Gastroesophageal sphincter (tissue), 4 donors: ENCODE measurements at regions not wholly inside any gene's neighbourhood (a gene's known extent, or its start where the extent isn't known, plus 50 kb on each side); places are given as distances from the start of the nearest gene placed in this dataset.

Source experiments
- ATAC-seq: fragments of 150-250 bp; one replicate; pipeline ENCODE4 v1.9.1; 2016; ENCODE audit warnings: mild to moderate bottlenecking, moderate library complexity
- H3K27ac ChIP-seq, 4 donors: fragments of 200-600 bp; sonication (generic) in 3 of 4; 1 replicate in 3 of 4; 2 replicates in 1 of 4; pipeline ENCODE4 v1.5.1; 2016 to 2019
- H3K27me3 ChIP-seq: fragments of 200-600 bp; sonication (generic); one replicate; pipeline ENCODE4 v1.5.1; 2019
- H3K36me3 ChIP-seq, 2 donors: fragments of 200-600 bp; sonication (generic); one replicate each; pipeline ENCODE4 v1.5.1; 2019; ENCODE audit warnings: control low read depth in 1 of 2
- H3K4me1 ChIP-seq, 3 donors: fragments of 200-600 bp; sonication (generic); 1 replicate in 2 of 3; 2 replicates in 1 of 3; pipeline ENCODE4 v1.5.1; 2016 to 2019; ENCODE audit warnings: control low read depth in 2 of 3
- H3K4me3 ChIP-seq, 2 donors: fragments of 200-600 bp; sonication (generic); one replicate each; pipeline ENCODE4 v1.5.1; 2019; ENCODE audit warnings: mild to moderate bottlenecking in 1 of 2, moderate library complexity in 1 of 2
- H3K9me3 ChIP-seq, 3 donors: fragments of 200-600 bp; sonication (generic); one replicate each; pipeline ENCODE4 v1.5.1; 2017 to 2019; ENCODE audit warnings: control low read depth in 2 of 3
- CTCF ChIP-seq, 4 experiments: fragments of 200-600 bp in 2 of 4; fragments of 450-650 bp in 2 of 4; sonication (generic) in 1 of 4; IDR thresholded peaks; one replicate each; pipeline ENCODE4 v1.5.1; 2017 to 2019; ENCODE audit warnings: antibody characterized with exemption in 4 of 4, mild to moderate bottlenecking in 2 of 4, moderate library complexity in 2 of 4
- EP300 ChIP-seq: sonication (generic); formaldehyde crosslinking; IDR thresholded peaks from one replicate; pipeline ENCODE4 v1.6.1; 2017; ENCODE audit warnings: antibody characterized with exemption, mild to moderate bottlenecking
- POLR2A ChIP-seq, 2 donors: fragments of 450-650 bp; IDR thresholded peaks; one replicate each; pipeline ENCODE4 v1.6.1; 2017; ENCODE audit warnings: antibody characterized with exemption in 2 of 2, mild to moderate bottlenecking in 2 of 2, moderate library complexity in 1 of 2
- POLR2AphosphoS5 ChIP-seq: sonication (generic); formaldehyde crosslinking; IDR thresholded peaks from one replicate; pipeline ENCODE4 v1.6.1; 2017; ENCODE audit warnings: antibody characterized with exemption
- WGBS, 2 donors: methylation state at CpG; one replicate each; pipeline ENCODE4 v1.1.5; 2018; ENCODE audit warnings: low coverage in 1 of 2; 5-methylcytosine and 5-hydroxymethylcytosine counted together

DNA sequence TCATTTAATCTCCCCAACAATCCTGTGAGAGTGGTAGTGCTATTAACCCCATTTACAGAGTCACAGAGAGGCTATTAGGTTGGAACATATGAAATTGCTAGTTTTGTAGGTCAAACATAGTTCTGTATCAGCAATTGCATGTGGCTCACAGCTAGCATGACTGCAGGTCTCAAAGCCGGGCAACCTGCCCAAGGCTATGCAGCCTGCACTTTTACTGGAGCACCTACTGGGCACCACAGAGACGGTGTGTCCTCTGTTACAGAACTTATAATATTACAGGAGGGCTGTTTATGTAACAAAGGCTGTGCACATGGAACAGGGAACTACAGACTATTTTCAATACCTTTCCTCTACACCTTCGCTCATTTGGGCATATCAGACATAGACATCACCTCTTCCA is 355.8 kb downstream of the RPS24 start:
- Histone ChIP-seq H3K9me3 (no peaks in the 10 kb centered on the region), H3K36me3 (no peaks in the 10 kb centered on the region), H3K4me3 (no peak overlapping the region), H3K4me1 (peaks cover 0 to 8% (median 0%) of the 10 kb centered on the region in 3 donors), H3K27ac (no peak overlapping the region), H3K27me3 (no peaks in the 10 kb centered on the region)
- TF ChIP-seq POLR2A (IDR thresholded peaks at IDR 0.05) (no peak), EP300 (no peak), POLR2AphosphoS5 (no peak), CTCF (IDR thresholded peaks at IDR 0.05) (no peak)
- 75 to 90% methylated on average over 2 to 3 of the region's 3 CpGs for WGBS, 2 donors
- no peak for ATAC-seq

DNA sequence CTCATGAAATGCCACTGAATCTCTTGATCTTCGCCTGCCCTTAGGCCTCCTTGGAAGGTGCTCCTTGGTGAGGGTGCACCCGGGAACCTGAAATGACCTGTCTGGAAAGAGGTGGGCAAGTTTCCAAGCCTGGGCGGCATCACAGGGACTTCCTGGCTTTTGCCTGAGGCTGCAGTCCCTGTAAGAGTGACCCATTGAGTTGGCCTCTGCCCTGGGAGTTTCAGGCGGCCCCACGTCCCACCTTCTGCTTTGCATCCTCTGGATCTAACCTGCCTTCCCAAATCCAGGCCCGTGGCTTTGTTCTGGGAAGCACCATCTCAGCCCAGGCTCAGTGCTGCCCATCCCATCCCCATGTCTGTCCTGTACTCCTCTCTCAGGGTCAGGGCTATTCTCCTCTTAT is 356.4 kb downstream of the RPS24 start:
- Histone ChIP-seq H3K36me3 (no peaks in the 10 kb centered on the region), H3K4me1 (peaks cover 0 to 8% (median 0%) of the 10 kb centered on the region in 3 donors), H3K27me3 (no peaks in the 10 kb centered on the region), H3K27ac (no peak overlapping the region), H3K4me3 (no peak overlapping the region), H3K9me3 (no peaks in the 10 kb centered on the region)
- WGBS, 2 donors, result 92% methylated on average over 2 of the region's 6 CpGs; no CpG with 5 or more reads in 1 of the 2 donors
- TF ChIP-seq POLR2A (IDR thresholded peaks at IDR 0.05) (no peak), CTCF (IDR thresholded peaks at IDR 0.05) (no peak)
- no peak for ATAC-seq

DNA sequence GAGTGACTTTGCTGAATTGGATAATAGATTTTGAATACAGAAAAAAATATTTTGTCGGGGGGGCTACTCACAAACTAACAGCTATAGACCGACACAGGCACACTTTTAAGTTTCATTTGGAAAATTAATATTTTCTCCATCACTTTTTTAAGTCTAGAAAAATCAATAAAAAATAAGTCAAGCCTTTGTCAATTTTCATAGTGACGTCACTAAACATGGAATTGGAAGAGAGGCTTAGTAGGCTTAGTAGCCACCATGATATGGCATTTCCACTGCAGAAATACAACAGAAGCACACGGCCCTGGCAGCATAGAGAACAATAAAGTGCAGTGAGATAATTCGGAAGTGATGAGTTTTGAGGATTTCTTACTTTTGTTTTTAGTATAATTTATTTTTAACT is 357.2 kb downstream of the RPS24 start:
- no peak for TF ChIP-seq CTCF (IDR thresholded peaks at IDR 0.05)
- TF ChIP-seq POLR2A (IDR thresholded peaks at IDR 0.05), result no peak
- TF ChIP-seq EP300, result no peak
- no peak for TF ChIP-seq POLR2AphosphoS5
- H3K4me3 ChIP-seq, result no peak overlapping the region
- no peaks in the 10 kb centered on the region for H3K27me3 ChIP-seq
- no peaks in the 10 kb centered on the region for H3K9me3 ChIP-seq
- whole genome bisulfite sequencing, 2 donors, result 74 to 95% methylated on average over 5 of the region's 5 CpGs
- H3K36me3 ChIP-seq, result no peaks in the 10 kb centered on the region
- H3K27ac ChIP-seq, result no peak overlapping the region
- H3K4me1 ChIP-seq, result peaks cover 0 to 8% (median 0%) of the 10 kb centered on the region in 3 donors
- no peak for ATAC-seq

DNA sequence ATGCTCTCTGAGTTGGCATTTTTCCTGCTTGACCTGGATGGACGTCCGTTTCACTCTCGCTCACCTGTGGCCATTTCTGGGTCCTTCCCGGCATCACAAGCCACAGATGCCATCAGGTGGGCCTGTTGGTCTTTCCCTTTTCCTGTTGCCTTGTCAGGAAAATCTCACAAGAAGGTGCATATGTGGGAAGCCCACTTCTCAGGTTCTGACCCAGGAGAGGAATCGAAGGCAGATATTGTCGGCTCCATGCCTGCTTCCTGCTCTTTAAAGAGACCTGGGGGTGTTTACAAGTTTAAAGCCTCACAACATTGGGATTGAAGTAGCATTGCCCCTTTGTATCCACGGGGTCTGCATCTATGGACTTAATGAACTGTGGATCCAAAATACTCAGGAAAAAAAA is 357.9 kb downstream of the RPS24 start:
- Histone ChIP-seq H3K36me3 (no peaks in the 10 kb centered on the region), H3K27me3 (no peaks in the 10 kb centered on the region), H3K4me3 (no peak overlapping the region), H3K9me3 (no peaks in the 10 kb centered on the region), H3K4me1 (peaks cover 0 to 13% (median 0%) of the 10 kb centered on the region in 3 donors), H3K27ac (no peak overlapping the region)
- 84% methylated on average over 6 of the region's 7 CpGs; no CpG with 5 or more reads in 1 of the 2 donors for WGBS, 2 donors
- TF ChIP-seq EP300 (no peak), POLR2A (IDR thresholded peaks at IDR 0.05) (no peak), CTCF (IDR thresholded peaks at IDR 0.05) (no peak), POLR2AphosphoS5 (no peak)
- no peak for ATAC-seq

GRCh38 chr10:78392197-78392596 is 358.5 kb downstream of the RPS24 start:
- WGBS, 2 donors, result 90 to 92% methylated on average over 2 of the region's 2 CpGs
- no peak for ATAC-seq

More at GRCh38 chr10:78392197-78392596, 358.5 kb downstream of the RPS24 start:
- Histone ChIP-seq H3K9me3 (no peaks in the 10 kb centered on the region), H3K27me3 (no peaks in the 10 kb centered on the region), H3K27ac (no peak overlapping the region), H3K36me3 (no peaks in the 10 kb centered on the region), H3K4me1 (peaks cover 0 to 16% (median 0%) of the 10 kb centered on the region in 3 donors), H3K4me3 (no peak overlapping the region)
- TF ChIP-seq EP300, result no peak
- TF ChIP-seq CTCF (IDR thresholded peaks at IDR 0.05), result no peak
- no peak for TF ChIP-seq POLR2A (IDR thresholded peaks at IDR 0.05)
- TF ChIP-seq POLR2AphosphoS5, result no peak
